GM23338 (cell line): ENCODE measurements at regions not wholly inside any gene's neighbourhood (a gene's known extent, or its start where the extent isn't known, plus 50 kb on each side); places are given as distances from the start of the nearest gene placed in this dataset. TPM values are rescaled to one million over a fixed set of nuclear protein-coding genes. Genes with fewer than 3 reads are reported as not detected.
"Not testable (repeated sequence)": the region's sequence is repeated elsewhere in the genome, so short reads cannot be mapped to it uniquely, and the experiment has no call there.

ENCODE experiments used
- ATAC-seq: fragments of 200-7000 bp; cut with Tn5 transposase; 3 replicates; pipeline ENCODE4 v1.9.1; 2020
- DNase-seq: peaks from one replicate; pipeline ENCODE4 v3.0.0-alpha.2; 2015; ENCODE audit warnings: low spot score
- H2AFZ ChIP-seq: fragments of 200-600 bp; sonication (generic); 2 replicates; pipeline ENCODE4 v1.8.0; 2016; ENCODE audit warnings: antibody characterized with exemption, mild to moderate bottlenecking, moderate library complexity
- H3F3A ChIP-seq: fragments of 200-600 bp; sonication (generic); replicated peaks from 2 replicates; pipeline ENCODE4 v1.8.0; 2017; ENCODE audit warnings: antibody characterized with exemption, mixed run types, low read depth
- H3K27ac ChIP-seq: fragments of 200-600 bp; sonication (generic); 2 replicates; pipeline ENCODE4 v1.6.1; 2016; ENCODE audit warnings: low read depth
- H3K27me3 ChIP-seq: fragments of 200-600 bp; sonication (generic); 2 replicates; pipeline ENCODE4 v1.8.0; 2016; ENCODE audit warnings: mild to moderate bottlenecking, mixed run types, moderate library complexity; ENCODE audit not compliant: insufficient read depth
- H3K36me3 ChIP-seq: fragments of 200-600 bp; sonication (generic); 2 replicates; pipeline ENCODE4 v1.8.0; 2016; ENCODE audit warnings: mild to moderate bottlenecking; ENCODE audit not compliant: insufficient read depth
- H3K4me1 ChIP-seq: fragments of 200-600 bp; sonication (generic); 2 replicates; pipeline ENCODE4 v1.8.0; 2016; ENCODE audit warnings: mild to moderate bottlenecking, moderate library complexity; ENCODE audit not compliant: insufficient read depth
- H3K4me2 ChIP-seq: fragments of 200-600 bp; sonication (generic); 2 replicates; pipeline ENCODE4 v1.7.1; 2017; ENCODE audit warnings: mixed run types
- H3K4me3 ChIP-seq: fragments of 200-600 bp; sonication (generic); 2 replicates; pipeline ENCODE4 v1.6.1; 2016; ENCODE audit warnings: mixed run types
- H3K79me2 ChIP-seq: fragments of 200-600 bp; sonication (generic); replicated peaks from 2 replicates; pipeline ENCODE4 v1.8.0; 2017; ENCODE audit warnings: mild to moderate bottlenecking; ENCODE audit not compliant: insufficient read depth
- H3K9me2 ChIP-seq: fragments of 200-600 bp; sonication (generic); 2 replicates; pipeline ENCODE4 v1.8.0; 2017; ENCODE audit not compliant: insufficient read depth
- H4K20me1 ChIP-seq: fragments of 200-600 bp; sonication (generic); replicated peaks from 2 replicates; pipeline ENCODE4 v1.8.0; 2017; ENCODE audit warnings: mild to moderate bottlenecking; ENCODE audit not compliant: insufficient read depth
- H3K27ac Mint-ChIP-seq: 2 replicates; pipeline ENCODE4 v1.8.0; 2020; ENCODE audit warnings: inconsistent platforms, mild to moderate bottlenecking, moderate library complexity, mixed read lengths
- H3K27me3 Mint-ChIP-seq: 3 replicates; pipeline ENCODE4 v1.8.0; 2022; ENCODE audit warnings: low read depth, mild to moderate bottlenecking, moderate library complexity, mixed read lengths, inconsistent platforms; ENCODE audit not compliant: insufficient read depth, poor library complexity
- H3K36me3 Mint-ChIP-seq: 3 replicates; pipeline ENCODE4 v1.8.0; 2021; ENCODE audit warnings: low read depth, mild to moderate bottlenecking, inconsistent platforms, moderate library complexity, mixed read lengths
- H3K4me1 Mint-ChIP-seq: 3 replicates; pipeline ENCODE4 v1.8.0; 2020; ENCODE audit warnings: mild to moderate bottlenecking, inconsistent platforms, mixed read lengths
- H3K4me3 Mint-ChIP-seq: 3 replicates; pipeline ENCODE4 v1.8.0; 2021; ENCODE audit warnings: moderate library complexity, mild to moderate bottlenecking, inconsistent platforms, mixed read lengths
- H3K9me3 Mint-ChIP-seq: 3 replicates; pipeline ENCODE4 v1.8.0; 2020; ENCODE audit warnings: moderate library complexity, mild to moderate bottlenecking, inconsistent platforms, mixed read lengths
- small RNA-seq: library from RNA; depleted of rRNA; stranded (forward); fragments of <200 nt; gene quantifications from one replicate; pipeline ENCODE3, GENCODE V24; 2014; ENCODE audit warnings: low replicate concordance

- H3K4me3 Mint-ChIP-seq, ATAC-seq, H4K20me1 ChIP-seq, H3K27me3 Mint-ChIP-seq, H3K9me2 ChIP-seq, H3K4me3 ChIP-seq, H3K36me3 ChIP-seq, H3F3A ChIP-seq, H3K4me1 ChIP-seq, DNase-seq, H3K4me1 Mint-ChIP-seq, H3K36me3 Mint-ChIP-seq, H3K27me3 ChIP-seq, H3K27ac Mint-ChIP-seq, H3K4me2 ChIP-seq, H3K27ac ChIP-seq, H3K79me2 ChIP-seq, H3K9me3 Mint-ChIP-seq, H2AFZ ChIP-seq: not testable (repeated sequence)
Measured at GRCh38 chr7:150189963-150190362, 133.2 kb upstream of the LRRC61 start.

GRCh38 chr7:150192541-150192940 is 130.6 kb upstream of the LRRC61 start:
- not testable (repeated sequence) for H3K27ac Mint-ChIP-seq, ATAC-seq, H4K20me1 ChIP-seq, H3K9me3 Mint-ChIP-seq, H3K27ac ChIP-seq, H2AFZ ChIP-seq, H3K36me3 ChIP-seq, H3K79me2 ChIP-seq, H3K36me3 Mint-ChIP-seq, H3K4me3 Mint-ChIP-seq, H3K4me1 ChIP-seq, H3K4me3 ChIP-seq, H3F3A ChIP-seq, H3K27me3 Mint-ChIP-seq, DNase-seq, H3K4me2 ChIP-seq, H3K9me2 ChIP-seq, H3K27me3 ChIP-seq
- peaks cover 11% of the 10 kb centered on the region; the same call in 2 of the 3 replicates for H3K4me1 Mint-ChIP-seq

GRCh38 chr7:150193866-150194265 is 129.3 kb upstream of the LRRC61 start:
- H4K20me1 ChIP-seq, H2AFZ ChIP-seq, H3K9me2 ChIP-seq, H3K27me3 ChIP-seq, H3K36me3 ChIP-seq, H3K79me2 ChIP-seq, ATAC-seq, H3K36me3 Mint-ChIP-seq, H3K4me3 Mint-ChIP-seq, H3K4me3 ChIP-seq, H3K4me1 Mint-ChIP-seq, H3K4me2 ChIP-seq, DNase-seq, H3K27ac ChIP-seq, H3K4me1 ChIP-seq, H3F3A ChIP-seq, H3K27me3 Mint-ChIP-seq, H3K27ac Mint-ChIP-seq, H3K9me3 Mint-ChIP-seq: not testable (repeated sequence)

Small RNA genes in the stretch of these regions (small RNA-seq; reads per million reads assigned to genes)
- gene AC092666.2, result not detected
